ENCODE measurements at regions not wholly inside any gene's neighbourhood (a gene's known extent, or its start where the extent isn't known, plus 50 kb on each side); places are given as distances from the start of the nearest gene placed in this dataset.

DNA sequence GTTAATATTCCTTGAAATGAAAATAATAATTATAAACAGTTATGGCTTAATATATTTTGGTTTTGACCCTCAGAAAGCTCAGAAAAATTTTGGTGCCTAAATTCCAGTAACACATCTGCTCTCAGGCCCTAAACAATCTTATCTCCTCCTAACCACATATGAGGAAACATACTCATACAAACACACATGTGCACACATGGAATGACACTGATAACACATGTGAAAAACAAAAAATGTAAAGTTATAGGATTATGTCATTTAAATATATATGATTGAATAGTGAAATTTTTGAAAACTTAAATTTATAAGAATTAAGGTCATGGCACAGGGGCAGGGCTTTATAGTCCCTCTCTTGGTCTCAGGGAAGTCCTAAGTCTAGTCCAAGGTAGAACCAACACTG, 127.2 kb upstream of the TRPC7 start:
- TF ChIP-seq POLR2AphosphoS5 (IDR thresholded peaks at IDR 0.05; ENCODE audit: borderline replicate concordance, low read depth, low read length) (no peak), EZH2 (IDR thresholded peaks at IDR 0.05) (no peak), FOXP2 (optimal IDR thresholded peaks at IDR 0.05; ENCODE audit: control extremely low read depth, extremely low read length, insufficient read depth) (no peak)

Data from SK-N-MC (cell line).